Activated gamma-delta T cell treated with Interleukin-2 at 50 U/mL for 16 hours (primary cell): ENCODE measurements at regions not wholly inside any gene's neighbourhood (a gene's known extent, or its start where the extent isn't known, plus 50 kb on each side); places are given as distances from the start of the nearest gene placed in this dataset.
"Not testable (repeated sequence)": the region's sequence is repeated elsewhere in the genome, so short reads cannot be mapped to it uniquely, and the experiment has no call there.

Source experiments
- DNase-seq: peaks from one replicate; pipeline ENCODE4 v3.0.0-alpha.2; 2020

GRCh38 chr1:228945885-228946284 lies 210.6 kb downstream of the RHOU start:
- no peak for DNase-seq

GRCh38 chr1:228949617-228950016 lies 214.3 kb downstream of the RHOU start:
- not testable (repeated sequence) for DNase-seq

- no peak for DNase-seq
Observed at GRCh38 chr1:228953207-228953606, 217.9 kb downstream of the RHOU start.

GRCh38 chr1:228953808-228954207 lies 218.5 kb downstream of the RHOU start:
- not testable (repeated sequence) for DNase-seq

- DNase-seq, result no peak
Observed at GRCh38 chr1:228955691-228956090, 220.4 kb downstream of the RHOU start.

- no peak for DNase-seq
Observed at GRCh38 chr1:228956864-228957263, 221.6 kb downstream of the RHOU start.

- DNase-seq, result no peak
Observed at GRCh38 chr1:228957535-228957934, 222.3 kb downstream of the RHOU start.

- no peak for DNase-seq
Observed at GRCh38 chr1:228958121-228958520, 222.8 kb downstream of the RHOU start.

- no peak for DNase-seq
Observed at GRCh38 chr1:228958741-228959140, 223.5 kb downstream of the RHOU start.

- no peak for DNase-seq
Observed at GRCh38 chr1:228960705-228961104, 225.4 kb downstream of the RHOU start.

- no peak for DNase-seq
Observed at GRCh38 chr1:228961511-228961910, 226.2 kb downstream of the RHOU start.

GRCh38 chr1:228963795-228964177 lies 228.5 kb downstream of the RHOU start:
- no peak for DNase-seq

GRCh38 chr1:228964178-228965089 lies 229.2 kb downstream of the RHOU start:
- DNase-seq, result no peak

GRCh38 chr1:228968891-228969606 lies 233.8 kb downstream of the RHOU start:
- no peak for DNase-seq

- DNase-seq, result no peak
Observed at GRCh38 chr1:228969953-228970800, 234.9 kb downstream of the RHOU start.

- no peak for DNase-seq
Observed at GRCh38 chr1:228972576-228972975, 237.3 kb downstream of the RHOU start.

GRCh38 chr1:228974273-228974672 lies 239.0 kb downstream of the RHOU start:
- DNase-seq, result no peak

- no peak for DNase-seq
Observed at GRCh38 chr1:228975238-228975907, 240.1 kb downstream of the RHOU start.

GRCh38 chr1:228976316-228976715 lies 241.0 kb downstream of the RHOU start:
- no peak for DNase-seq

GRCh38 chr1:228977307-228977706 lies 242.0 kb downstream of the RHOU start:
- DNase-seq, result no peak

GRCh38 chr1:228977741-228978140 lies 242.5 kb downstream of the RHOU start:
- DNase-seq, result no peak

GRCh38 chr1:228978484-228979324 lies 243.4 kb downstream of the RHOU start:
- DNase-seq, result no peak
